GM13976 (cell line): ENCODE measurements at regions not wholly inside any gene's neighbourhood (a gene's known extent, or its start where the extent isn't known, plus 50 kb on each side); places are given as distances from the start of the nearest gene placed in this dataset.

ENCODE experiments used
- DNase-seq: peaks from one replicate; pipeline ENCODE4 v3.0.0; 2012; ENCODE audit warnings: low spot score
- in situ Hi-C: fragments of 300-500 bp; cut with MboI; formaldehyde crosslinking; loops from one replicate; pipeline ENCODE4 v1.12.0; 2022; ENCODE audit warnings: low sequenced_read_pairs, mixed read lengths, inconsistent platforms; ENCODE audit not compliant: unreplicated experiment
- TF ChIP-seq, protein P1 (sequence below): IDR thresholded peaks from 2 replicates; pipeline ENCODE4 v1.5.1; 2012; ENCODE audit warnings: borderline replicate concordance, mild to moderate bottlenecking; ENCODE audit not compliant: insufficient read depth; ENCODE audit errors: extremely low read depth, missing control alignments, control extremely low read depth

DNA sequence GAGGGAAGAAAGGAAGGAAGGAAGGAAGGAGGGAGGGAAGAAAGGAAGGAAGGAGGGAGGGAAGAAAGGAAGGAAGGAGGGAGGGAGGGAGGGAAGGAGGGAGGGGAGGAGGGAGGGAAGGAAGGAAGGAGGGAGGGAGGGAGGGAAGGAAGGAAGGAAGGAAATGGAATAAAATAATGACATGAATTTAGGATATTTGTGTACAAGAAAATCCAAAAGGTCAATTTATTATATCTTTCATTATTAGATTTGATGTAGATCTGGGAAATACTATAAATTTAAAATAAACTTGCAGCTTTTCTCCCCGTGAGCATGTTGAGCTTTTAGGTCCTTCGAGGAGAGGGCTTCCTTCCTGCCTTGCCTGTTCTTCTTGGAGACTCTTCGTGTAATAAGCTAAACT lies 398.6 kb upstream of the NRP1 start:
- TF ChIP-seq, protein P1, sequence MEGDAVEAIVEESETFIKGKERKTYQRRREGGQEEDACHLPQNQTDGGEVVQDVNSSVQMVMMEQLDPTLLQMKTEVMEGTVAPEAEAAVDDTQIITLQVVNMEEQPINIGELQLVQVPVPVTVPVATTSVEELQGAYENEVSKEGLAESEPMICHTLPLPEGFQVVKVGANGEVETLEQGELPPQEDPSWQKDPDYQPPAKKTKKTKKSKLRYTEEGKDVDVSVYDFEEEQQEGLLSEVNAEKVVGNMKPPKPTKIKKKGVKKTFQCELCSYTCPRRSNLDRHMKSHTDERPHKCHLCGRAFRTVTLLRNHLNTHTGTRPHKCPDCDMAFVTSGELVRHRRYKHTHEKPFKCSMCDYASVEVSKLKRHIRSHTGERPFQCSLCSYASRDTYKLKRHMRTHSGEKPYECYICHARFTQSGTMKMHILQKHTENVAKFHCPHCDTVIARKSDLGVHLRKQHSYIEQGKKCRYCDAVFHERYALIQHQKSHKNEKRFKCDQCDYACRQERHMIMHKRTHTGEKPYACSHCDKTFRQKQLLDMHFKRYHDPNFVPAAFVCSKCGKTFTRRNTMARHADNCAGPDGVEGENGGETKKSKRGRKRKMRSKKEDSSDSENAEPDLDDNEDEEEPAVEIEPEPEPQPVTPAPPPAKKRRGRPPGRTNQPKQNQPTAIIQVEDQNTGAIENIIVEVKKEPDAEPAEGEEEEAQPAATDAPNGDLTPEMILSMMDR = no peak
- DNase-seq = no peak
- in situ Hi-C loops = no loop called here

- in situ Hi-C loops = no loop called here
Observed at GRCh38 chr10:33732161-33732680, 397.8 kb upstream of the NRP1 start.

GRCh38 chr10:33731322-33731721 lies 396.9 kb upstream of the NRP1 start:
- TF ChIP-seq, protein P1 = no peak
- no peak for DNase-seq
- in situ Hi-C loops = no loop called here

More at GRCh38 chr10:33732161-33732680, 397.8 kb upstream of the NRP1 start:
- DNase-seq = no peak
- TF ChIP-seq, protein P1 = no peak

GRCh38 chr10:33725430-33725829 lies 391.0 kb upstream of the NRP1 start:
- DNase-seq = no peak
- in situ Hi-C loops = no loop called here
- TF ChIP-seq, protein P1 = no peak

DNA sequence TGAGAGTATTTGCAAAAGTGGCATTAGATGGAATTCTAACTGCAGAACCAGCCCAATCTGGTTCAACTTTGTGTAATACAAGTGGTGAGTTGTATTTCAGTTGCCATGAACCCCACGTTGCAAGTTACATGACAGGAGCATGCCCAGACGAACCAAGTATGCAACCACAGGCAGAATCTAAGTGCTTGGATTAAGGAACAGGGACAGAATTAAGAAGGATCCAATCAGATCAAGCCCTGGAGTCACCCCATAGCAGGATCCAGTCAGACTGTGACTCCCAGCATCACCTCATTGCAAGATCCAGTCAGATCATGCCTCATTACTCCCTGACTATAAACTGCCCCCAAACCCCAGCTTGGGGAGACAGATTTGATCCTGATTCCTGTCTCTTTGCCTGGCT lies 388.7 kb upstream of the NRP1 start:
- in situ Hi-C loops = no loop called here
- TF ChIP-seq, protein P1 = no peak
- DNase-seq = no peak

DNA sequence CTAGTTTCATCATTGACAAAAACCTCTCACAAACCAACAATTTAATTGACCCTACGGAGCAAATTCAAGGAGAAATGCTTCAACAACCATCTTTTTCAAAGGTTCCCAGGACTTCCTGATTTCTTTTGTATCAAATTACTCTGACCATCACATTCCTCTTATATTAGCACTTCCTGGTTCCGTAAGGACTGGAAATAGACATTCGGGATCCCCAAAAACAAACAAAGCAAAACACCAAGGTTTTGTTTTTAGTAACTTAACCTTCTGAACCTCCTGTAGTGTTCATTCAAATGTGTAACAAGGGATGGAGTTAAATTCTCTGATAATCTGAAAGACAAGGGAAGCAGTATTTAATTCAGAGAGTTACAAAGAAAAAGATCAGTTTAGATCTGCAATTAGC lies 387.6 kb upstream of the NRP1 start:
- in situ Hi-C loops = no loop called here
- DNase-seq = no peak
- TF ChIP-seq, protein P1 = no peak
